GM10266 (cell line): ENCODE measurements at regions not wholly inside any gene's neighbourhood (a gene's known extent, or its start where the extent isn't known, plus 50 kb on each side); places are given as distances from the start of the nearest gene placed in this dataset.
"Not testable (repeated sequence)": the region's sequence is repeated elsewhere in the genome, so short reads cannot be mapped to it uniquely, and the experiment has no call there.

Experiments used
- DNase-seq: peaks from one replicate; pipeline ENCODE4 v3.0.0; 2012; ENCODE audit errors: extremely low spot score
- TF ChIP-seq, protein P1 (sequence below): IDR thresholded peaks from 2 replicates; pipeline ENCODE4 v1.5.1; 2012; ENCODE audit warnings: mild to moderate bottlenecking, low read depth; ENCODE audit not compliant: control insufficient read depth, insufficient read depth; ENCODE audit errors: missing control alignments

DNA sequence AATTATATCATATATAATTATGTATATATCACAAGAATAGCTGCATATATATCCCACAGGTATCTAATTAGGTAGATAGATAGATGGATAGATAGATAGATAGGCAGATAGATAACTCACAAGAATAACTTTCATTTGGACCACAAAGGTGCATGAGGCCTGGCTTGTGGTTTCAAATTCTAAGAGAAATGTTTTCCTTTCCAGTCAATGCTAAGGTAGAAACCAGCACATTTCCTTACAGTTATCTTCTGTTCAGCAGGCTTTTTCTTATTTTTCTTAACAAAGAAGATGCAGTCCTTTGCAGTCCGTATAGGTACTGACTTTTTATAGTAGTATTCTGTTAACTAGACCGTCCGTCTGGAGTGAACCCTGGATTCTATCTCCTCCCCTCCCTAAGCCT lies 152.9 kb upstream of the ANKFN1 start:
- no peak for DNase-seq
- TF ChIP-seq, protein P1, sequence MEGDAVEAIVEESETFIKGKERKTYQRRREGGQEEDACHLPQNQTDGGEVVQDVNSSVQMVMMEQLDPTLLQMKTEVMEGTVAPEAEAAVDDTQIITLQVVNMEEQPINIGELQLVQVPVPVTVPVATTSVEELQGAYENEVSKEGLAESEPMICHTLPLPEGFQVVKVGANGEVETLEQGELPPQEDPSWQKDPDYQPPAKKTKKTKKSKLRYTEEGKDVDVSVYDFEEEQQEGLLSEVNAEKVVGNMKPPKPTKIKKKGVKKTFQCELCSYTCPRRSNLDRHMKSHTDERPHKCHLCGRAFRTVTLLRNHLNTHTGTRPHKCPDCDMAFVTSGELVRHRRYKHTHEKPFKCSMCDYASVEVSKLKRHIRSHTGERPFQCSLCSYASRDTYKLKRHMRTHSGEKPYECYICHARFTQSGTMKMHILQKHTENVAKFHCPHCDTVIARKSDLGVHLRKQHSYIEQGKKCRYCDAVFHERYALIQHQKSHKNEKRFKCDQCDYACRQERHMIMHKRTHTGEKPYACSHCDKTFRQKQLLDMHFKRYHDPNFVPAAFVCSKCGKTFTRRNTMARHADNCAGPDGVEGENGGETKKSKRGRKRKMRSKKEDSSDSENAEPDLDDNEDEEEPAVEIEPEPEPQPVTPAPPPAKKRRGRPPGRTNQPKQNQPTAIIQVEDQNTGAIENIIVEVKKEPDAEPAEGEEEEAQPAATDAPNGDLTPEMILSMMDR: no peak

DNA sequence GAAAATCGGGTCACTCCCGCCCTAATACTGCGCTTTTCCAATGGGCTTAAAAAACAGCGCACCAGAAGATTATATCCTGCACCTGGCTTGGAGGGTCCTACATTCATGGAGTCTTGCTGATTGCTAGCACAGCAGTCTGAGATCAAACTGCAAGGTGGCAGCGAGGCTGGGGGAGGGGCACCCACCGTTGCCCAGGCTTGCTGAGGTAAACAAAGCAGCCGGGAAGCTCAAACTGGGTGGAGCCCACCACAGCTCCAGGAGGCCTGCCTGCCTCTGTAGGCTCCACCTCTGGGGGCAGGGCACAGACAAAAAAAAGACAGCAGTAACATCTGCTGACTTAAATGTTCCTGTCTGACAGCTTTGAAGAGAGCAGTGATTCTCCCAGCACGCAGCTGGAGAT lies 150.6 kb upstream of the ANKFN1 start:
- DNase-seq: not testable (repeated sequence)

DNA sequence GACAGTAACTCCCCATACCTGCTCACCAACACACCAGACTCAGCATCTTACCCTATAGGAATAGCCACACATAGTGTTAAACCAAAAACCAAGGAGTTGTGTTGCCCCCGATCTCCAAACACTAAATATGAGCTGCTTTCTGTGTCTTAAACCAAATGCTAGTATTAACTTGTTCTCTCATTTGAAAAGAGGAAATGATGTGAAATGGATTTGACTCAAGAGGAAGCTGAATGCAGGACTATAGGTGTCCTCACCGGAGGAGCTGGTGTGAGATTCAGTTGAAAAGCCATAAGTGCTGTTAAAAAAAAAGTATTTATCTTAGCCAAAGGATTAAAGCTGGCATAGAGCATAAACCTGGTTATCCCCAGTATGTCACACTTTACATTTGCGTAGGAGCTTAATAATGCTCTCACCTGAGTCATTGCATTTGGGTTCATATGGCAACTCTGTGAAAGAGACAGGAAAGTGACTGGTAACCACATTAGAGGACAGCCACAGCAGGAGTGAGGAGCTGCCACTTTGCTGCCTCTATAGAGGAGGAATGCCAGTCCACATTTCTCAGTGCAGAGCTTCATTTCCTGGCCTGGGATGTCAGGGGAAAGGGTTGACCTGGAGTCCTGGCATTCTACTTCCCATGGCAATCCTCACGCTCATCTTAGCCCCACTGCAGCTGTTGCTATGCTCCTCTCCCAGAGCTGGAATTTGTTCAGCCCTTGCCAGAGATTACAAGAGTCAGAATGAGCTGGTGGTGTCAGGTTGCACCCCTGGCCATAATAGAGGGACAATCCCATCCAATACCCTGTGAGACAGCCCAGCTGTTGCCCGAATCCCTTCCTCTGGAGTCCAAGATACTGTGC lies 143.3 kb upstream of the ANKFN1 start:
- no peak for DNase-seq
- TF ChIP-seq, protein P1: no peak

DNA sequence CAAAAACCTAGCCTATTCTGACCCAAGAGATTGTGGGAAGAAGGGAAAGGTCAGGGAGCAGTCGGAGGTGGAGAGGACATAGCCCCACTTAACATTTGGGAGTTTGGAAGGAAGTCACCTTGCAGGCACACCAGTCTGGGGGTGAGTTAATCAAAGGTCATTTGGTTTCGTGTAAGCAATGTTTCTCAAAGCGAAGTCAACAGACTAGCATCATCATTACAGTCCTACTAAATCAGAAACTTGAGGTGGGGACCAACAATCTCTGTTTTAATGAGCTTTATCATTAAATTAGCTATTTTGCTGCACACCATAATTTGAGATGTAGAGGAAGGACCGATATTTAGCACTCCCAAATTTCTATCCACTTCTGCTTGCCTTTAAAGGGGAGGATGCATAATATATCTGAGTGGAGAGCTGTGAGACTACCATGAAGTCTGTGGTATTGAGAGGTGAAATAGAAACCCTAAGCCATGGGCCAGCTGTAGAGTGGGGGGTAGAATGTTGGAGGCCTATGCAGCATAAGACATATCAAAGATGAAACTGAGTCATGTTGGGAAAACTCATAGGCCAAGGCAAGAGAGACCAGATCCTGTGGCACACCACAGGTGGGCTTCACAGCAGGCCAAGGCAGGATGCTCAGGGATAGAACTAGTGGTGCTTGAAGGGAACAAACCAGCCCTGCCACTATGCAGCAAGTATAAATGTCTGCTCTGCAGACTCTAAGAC lies 141.7 kb upstream of the ANKFN1 start:
- TF ChIP-seq, protein P1: no peak
- DNase-seq: no peak

DNA sequence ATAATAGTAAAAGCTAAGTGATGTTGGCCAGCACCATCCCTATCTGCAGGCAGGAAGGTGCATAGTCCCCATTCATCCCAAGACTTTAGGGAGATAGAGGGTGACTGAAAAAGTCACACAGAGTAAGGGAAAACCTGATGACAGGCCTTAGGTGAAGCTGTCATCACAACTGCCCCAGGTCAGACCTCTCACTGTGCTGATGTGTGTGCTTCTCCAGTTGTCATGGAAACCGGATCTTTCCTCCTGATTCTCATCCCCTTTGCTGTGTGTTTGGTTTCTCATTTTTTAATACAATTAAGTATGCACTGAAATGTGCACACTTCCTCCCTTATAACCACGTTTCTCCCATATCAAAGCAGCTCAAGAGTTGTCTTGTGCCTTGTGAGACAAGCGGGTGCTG lies 135.1 kb upstream of the ANKFN1 start:
- DNase-seq: no peak
- TF ChIP-seq, protein P1: no peak

DNA sequence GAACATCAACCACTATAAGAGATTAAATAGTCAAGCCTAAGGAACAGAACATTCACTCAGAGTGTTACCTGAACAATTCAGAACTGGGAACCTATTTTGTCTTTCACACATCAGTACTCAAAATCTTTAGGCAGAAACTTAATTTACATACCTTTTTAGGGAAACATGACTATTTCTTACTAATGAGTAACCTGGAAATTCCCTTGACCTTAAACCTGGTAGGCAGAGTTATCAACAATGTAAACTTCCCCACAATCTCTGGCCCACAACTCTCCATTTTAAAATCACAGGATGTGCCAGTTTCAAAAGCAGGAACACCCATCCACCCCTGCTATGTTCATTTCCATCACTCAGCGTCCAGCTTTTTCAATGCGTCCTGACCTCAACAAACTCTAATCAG lies 132.9 kb upstream of the ANKFN1 start:
- TF ChIP-seq, protein P1: no peak
- DNase-seq: peak; percentile 5

DNA sequence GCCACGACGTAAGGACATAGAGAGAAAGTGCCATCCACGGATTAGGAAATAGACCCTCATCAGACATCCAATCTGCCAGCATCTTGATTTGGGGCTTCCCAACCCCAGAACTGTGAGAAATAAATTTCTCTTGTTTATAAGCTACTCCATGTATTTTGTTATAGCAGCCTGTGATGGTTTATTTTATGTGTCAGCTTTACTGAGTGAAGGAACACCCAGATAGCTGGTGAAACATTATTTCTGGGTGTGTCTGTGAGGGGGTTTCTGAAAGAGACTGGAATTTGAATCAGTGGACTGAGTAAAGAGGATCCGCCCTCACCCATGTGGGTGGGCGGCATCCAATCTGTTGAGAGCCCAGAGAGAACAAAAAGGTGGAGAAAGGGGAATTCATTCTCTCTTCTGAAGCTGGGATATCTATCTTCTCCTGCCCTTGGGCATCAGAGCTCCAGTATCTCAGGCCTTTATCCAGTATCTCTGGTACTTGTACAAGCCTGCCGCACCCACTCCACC lies 131.5 kb upstream of the ANKFN1 start:
- DNase-seq: no peak
- TF ChIP-seq, protein P1: no peak
